ENCODE measurements at regions not wholly inside any gene's neighbourhood (a gene's known extent, or its start where the extent isn't known, plus 50 kb on each side); places are given as distances from the start of the nearest gene placed in this dataset.

GRCh38 chr6:90368601-90369000, 72.0 kb upstream of the BACH2 start:
- H3K4me3 ChIP-seq, result no peak overlapping the region
- no peak for TF ChIP-seq CTCF (IDR thresholded peaks at IDR 0.05; ENCODE audit: control extremely low read depth, extremely low read depth)
- H3K4me1 ChIP-seq (ENCODE audit: control insufficient read depth in 5 of 5, insufficient read depth in 5 of 5, low read length in 5 of 5), result peaks cover 0 to 10% (median 0%) of the 10 kb centered on the region in 5 donors
- H3K36me3 ChIP-seq (ENCODE audit: control insufficient read depth in 4 of 4, insufficient read depth in 4 of 4, low read length in 4 of 4), result no peaks in the 10 kb centered on the region
- ATAC-seq (ENCODE audit: insufficient read depth, low FRiP score), result no peak
- no peaks in the 10 kb centered on the region for H3K9me3 ChIP-seq (ENCODE audit: control insufficient read depth in 4 of 4, insufficient read depth in 3 of 4, low read length in 3 of 4)
- peaks cover 0 to 24% (median 0%) of the 10 kb centered on the region in 3 donors for H3K27me3 ChIP-seq (ENCODE audit: control insufficient read depth in 3 of 3, insufficient read depth in 3 of 3, low read length in 2 of 3)
- H3K9ac ChIP-seq (ENCODE audit: insufficient read depth in 1 of 2, low read length in 2 of 2), result no peak overlapping the region
- no peak for DNase-seq
- H3K27ac ChIP-seq (ENCODE audit: low read depth in 1 of 2, low read length in 1 of 2), result peak overlapping the region in 1 of 2 donors; percentile 40

- Histone ChIP-seq H3K4me3 (no peak overlapping the region), H3K9me3 (ENCODE audit: control insufficient read depth in 4 of 4, insufficient read depth in 3 of 4, low read length in 3 of 4) (no peaks in the 10 kb centered on the region), H3K9ac (ENCODE audit: insufficient read depth in 1 of 2, low read length in 2 of 2) (no peak overlapping the region), H3K4me1 (ENCODE audit: control insufficient read depth in 5 of 5, insufficient read depth in 5 of 5, low read length in 5 of 5) (peaks cover 0 to 16% (median 5%) of the 10 kb centered on the region in 5 donors), H3K27me3 (ENCODE audit: control insufficient read depth in 3 of 3, insufficient read depth in 3 of 3, low read length in 2 of 3) (peaks cover 0 to 21% (median 0%) of the 10 kb centered on the region in 3 donors), H3K27ac (ENCODE audit: low read depth in 1 of 2, low read length in 1 of 2) (no peak overlapping the region), H3K36me3 (ENCODE audit: control insufficient read depth in 4 of 4, insufficient read depth in 4 of 4, low read length in 4 of 4) (no peaks in the 10 kb centered on the region)
- no peak for ATAC-seq (ENCODE audit: insufficient read depth, low FRiP score)
- TF ChIP-seq CTCF (IDR thresholded peaks at IDR 0.05; ENCODE audit: control extremely low read depth, extremely low read depth), result no peak
- 72 to 83% methylated on average over 3 of the region's 3 CpGs for WGBS, 2 donors
- DNase-seq, result no peak
Measured at GRCh38 chr6:90368001-90368400, 71.4 kb upstream of the BACH2 start.

- Histone ChIP-seq H3K9ac (ENCODE audit: insufficient read depth in 1 of 2, low read length in 2 of 2) (no peak overlapping the region), H3K36me3 (ENCODE audit: control insufficient read depth in 4 of 4, insufficient read depth in 4 of 4, low read length in 4 of 4) (no peaks in the 10 kb centered on the region), H3K4me1 (ENCODE audit: control insufficient read depth in 5 of 5, insufficient read depth in 5 of 5, low read length in 5 of 5) (peaks cover 0 to 29% (median 6%) of the 10 kb centered on the region in 5 donors), H3K9me3 (ENCODE audit: control insufficient read depth in 4 of 4, insufficient read depth in 3 of 4, low read length in 3 of 4) (no peaks in the 10 kb centered on the region), H3K27ac (ENCODE audit: low read depth in 1 of 2, low read length in 1 of 2) (no peak overlapping the region), H3K4me3 (no peak overlapping the region), H3K27me3 (ENCODE audit: control insufficient read depth in 3 of 3, insufficient read depth in 3 of 3, low read length in 2 of 3) (peaks cover 0 to 11% (median 0%) of the 10 kb centered on the region in 3 donors)
- no peak for DNase-seq
- ATAC-seq (ENCODE audit: insufficient read depth, low FRiP score), result no peak
- 81 to 84% methylated on average over 7 of the region's 7 CpGs for WGBS, 2 donors
- no peak for TF ChIP-seq CTCF (IDR thresholded peaks at IDR 0.05; ENCODE audit: control extremely low read depth, extremely low read depth)
Measured at GRCh38 chr6:90365565-90366219, 69.0 kb upstream of the BACH2 start.

GRCh38 chr6:90365002-90365401, 68.4 kb upstream of the BACH2 start:
- no peaks in the 10 kb centered on the region for H3K9me3 ChIP-seq (ENCODE audit: control insufficient read depth in 4 of 4, insufficient read depth in 3 of 4, low read length in 3 of 4)
- DNase-seq (no peak), ATAC-seq (ENCODE audit: insufficient read depth, low FRiP score) (no peak)
- WGBS, 2 donors, result 84 to 86% methylated on average over 5 of the region's 5 CpGs
- no peak overlapping the region for H3K4me3 ChIP-seq
- no peak overlapping the region for H3K27ac ChIP-seq (ENCODE audit: low read depth in 1 of 2, low read length in 1 of 2)
- no peak overlapping the region for H3K9ac ChIP-seq (ENCODE audit: insufficient read depth in 1 of 2, low read length in 2 of 2)
- no peaks in the 10 kb centered on the region for H3K36me3 ChIP-seq (ENCODE audit: control insufficient read depth in 4 of 4, insufficient read depth in 4 of 4, low read length in 4 of 4)
- peaks cover 0 to 7% (median 0%) of the 10 kb centered on the region in 3 donors for H3K27me3 ChIP-seq (ENCODE audit: control insufficient read depth in 3 of 3, insufficient read depth in 3 of 3, low read length in 2 of 3)
- H3K4me1 ChIP-seq (ENCODE audit: control insufficient read depth in 5 of 5, insufficient read depth in 5 of 5, low read length in 5 of 5), result peaks cover 0 to 29% (median 6%) of the 10 kb centered on the region in 5 donors
- TF ChIP-seq CTCF (IDR thresholded peaks at IDR 0.05; ENCODE audit: control extremely low read depth, extremely low read depth), result no peak
